Islet of Langerhans (tissue), 1 donor: ENCODE measurements at regions not wholly inside any gene's neighbourhood (a gene's known extent, or its start where the extent isn't known, plus 50 kb on each side); places are given as distances from the start of the nearest gene placed in this dataset.

Source experiments
- FAIRE-seq: peaks from one replicate; lab custom pipeline; 2011; peaks lifted over from hg19 to GRCh38; lab: Jason Lieb, UNC

DNA sequence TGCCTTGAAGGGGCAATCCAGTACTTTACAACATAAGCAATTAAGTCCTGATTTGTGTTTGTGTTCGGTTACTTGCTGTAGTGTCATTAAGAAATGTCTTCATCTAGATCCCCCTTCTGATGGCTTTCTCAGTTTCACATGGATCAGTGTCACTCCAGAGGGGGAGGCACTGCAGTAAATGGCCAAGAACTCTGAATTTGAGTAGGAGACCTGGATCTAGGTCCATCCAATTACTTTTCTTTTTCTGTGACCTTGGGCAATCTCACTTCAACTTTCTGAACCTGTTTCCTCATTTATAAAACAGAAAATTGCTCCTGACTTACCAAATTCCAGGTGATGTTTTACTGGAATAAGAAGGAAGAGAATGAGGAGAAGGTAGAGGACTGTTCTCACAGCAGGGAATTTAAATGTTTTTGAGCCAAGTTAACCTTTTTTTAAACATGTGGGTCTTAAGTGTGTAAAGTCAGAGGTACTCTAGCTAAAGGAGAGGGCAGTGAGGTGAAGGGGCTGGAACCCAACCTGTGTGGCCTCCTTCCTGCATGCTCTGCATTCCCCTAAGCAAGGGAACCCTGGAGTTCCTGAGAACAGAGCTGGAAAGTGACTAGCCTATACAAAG lies 285.5 kb downstream of the HACE1 start:
- FAIRE-seq = no peak

DNA sequence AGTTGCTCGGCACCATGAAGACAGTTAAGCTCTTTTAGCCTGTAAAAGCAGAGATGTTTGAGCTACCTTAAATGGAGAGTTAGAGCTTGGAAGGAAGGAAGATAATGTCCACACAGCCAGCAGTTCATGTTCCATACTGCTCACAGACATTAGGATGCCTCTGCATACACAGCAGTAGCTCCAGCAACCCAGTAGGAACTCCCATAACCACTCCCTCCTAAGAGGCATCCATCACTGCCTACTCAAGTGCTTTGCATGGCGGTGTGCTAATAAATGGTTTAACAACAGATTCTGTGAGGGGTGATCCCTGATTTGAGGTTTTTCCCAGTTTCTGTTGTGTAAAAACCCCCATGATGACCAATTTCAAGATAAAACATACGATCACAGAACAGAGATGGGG lies 286.4 kb downstream of the HACE1 start:
- no peak for FAIRE-seq

DNA sequence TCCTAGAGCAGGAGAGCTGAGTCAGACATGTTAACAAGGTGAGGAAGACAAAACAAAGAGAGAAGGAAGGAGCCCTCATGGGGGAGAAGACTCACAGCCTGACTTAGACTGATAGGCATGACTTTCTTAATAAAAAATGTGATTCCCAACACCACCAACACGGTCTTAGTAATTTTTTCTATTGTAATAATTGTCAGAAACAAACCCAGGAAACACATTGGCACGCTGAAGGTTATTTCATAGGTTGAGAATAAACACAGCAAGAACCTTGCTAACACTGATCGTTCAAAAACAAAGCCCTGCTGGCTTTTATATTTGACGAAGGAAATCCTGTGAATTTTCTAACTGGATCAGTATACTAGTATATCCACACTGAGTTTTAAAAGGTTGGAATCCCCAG lies 286.8 kb downstream of the HACE1 start:
- FAIRE-seq = no peak

DNA sequence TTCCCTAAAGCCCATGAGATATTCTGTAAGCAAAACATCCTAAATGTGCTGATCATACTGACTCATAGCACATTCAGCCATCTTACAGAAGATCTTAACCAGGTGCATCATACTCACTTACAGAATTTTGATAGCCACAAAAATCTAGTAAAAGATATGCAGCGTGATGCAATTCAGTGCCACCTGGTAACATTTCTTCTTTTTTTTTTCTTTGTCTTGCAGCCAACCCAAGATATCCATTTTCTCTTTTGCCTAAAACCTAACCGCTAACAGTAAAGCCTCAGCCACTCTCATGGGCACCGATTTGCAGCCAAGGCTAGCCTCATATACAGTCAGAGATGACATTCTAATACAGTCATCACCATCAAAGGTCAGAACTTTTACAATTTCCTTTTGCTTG lies 293.3 kb downstream of the HACE1 start:
- FAIRE-seq = no peak

DNA sequence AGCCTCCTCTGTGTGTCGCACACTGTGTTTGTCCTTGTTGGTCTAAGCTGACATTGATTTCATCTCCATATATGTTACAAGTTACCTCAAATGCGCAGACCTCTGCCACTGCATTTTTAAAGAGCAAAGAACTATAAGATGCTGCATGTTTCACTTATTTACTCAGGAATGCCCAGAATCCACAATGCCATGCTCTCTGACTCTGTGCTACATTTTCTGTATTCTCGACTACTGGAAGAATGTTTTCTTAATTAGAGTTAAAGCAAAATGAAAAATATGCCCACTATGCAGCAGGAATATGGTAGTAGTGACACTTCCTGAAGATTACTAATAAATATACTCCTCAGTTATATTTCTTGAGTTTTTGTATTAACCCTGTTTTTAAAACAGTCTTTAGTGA lies 296.4 kb downstream of the HACE1 start:
- no peak for FAIRE-seq

DNA sequence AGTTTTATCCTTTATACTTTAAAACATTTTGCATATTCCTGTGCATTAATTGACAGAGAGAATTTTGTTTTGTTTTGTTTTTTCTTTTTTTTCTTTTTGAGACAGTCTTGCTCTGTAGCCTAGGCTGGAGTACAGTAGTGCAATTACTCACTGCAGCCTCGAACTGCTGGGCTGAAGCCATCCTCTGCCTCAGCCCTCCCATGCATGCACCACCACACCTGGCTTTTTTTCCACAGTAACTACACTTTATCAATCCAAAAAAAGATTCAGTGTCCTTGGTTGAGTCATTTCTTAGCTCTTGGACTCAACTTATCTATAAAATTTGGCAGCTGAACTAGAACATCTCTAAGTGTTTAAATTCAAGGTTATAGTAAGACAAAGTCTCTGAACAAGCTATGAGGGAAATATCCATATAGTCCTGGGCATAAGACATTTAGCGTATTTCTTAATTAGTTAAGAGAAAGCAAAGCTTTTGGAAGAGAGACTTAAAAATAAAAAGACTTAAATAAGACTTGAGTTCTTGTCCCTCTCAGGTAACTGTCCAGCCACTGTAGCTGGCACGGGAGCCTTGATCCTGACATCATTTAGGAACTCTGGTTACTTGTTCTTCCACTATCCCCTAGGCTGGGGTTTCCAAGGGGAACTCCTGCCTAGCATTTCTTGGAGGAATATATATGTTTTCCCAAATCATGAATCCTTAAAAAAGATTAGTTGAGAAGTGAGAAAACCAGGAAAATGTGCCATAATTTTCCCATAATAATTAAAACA lies 300.1 kb downstream of the HACE1 start:
- no peak for FAIRE-seq

DNA sequence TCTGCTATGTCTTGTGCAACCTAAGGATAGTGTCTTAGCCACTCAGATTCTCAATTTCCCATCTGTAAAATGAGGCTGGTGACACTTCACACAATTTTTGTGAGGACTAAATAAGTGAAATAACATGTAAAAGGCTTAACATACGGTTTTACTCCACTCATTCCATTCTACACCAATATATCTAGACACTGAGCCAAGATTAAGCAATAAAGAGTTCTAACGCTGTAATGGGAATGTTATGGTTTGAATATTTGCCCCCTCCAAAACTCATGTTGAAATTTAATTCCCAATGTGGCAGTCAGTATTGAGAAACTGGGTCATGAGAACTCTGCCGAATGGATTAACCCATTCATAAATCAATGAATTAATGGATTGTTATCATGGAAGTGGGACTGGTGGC lies 301.0 kb downstream of the HACE1 start:
- no peak for FAIRE-seq

DNA sequence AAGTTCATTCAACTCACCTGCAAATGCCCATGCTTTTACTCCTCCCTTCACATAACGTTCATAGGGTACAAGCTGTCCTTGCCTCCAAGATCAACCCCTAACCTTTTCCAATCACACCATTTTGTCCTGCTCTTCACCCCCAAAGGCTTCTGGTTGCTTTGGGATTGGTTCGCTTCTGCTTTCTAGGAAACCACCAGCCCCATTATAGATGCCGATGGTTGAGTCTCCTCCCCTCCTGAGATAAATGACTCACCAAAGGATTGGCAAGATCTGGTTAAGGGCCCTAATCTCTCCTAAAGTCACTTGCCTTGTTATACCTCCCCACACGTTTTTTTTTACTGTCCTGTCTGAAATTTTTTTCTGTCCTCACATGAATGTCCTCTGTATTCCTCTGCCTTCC lies 311.4 kb downstream of the HACE1 start:
- FAIRE-seq = no peak

DNA sequence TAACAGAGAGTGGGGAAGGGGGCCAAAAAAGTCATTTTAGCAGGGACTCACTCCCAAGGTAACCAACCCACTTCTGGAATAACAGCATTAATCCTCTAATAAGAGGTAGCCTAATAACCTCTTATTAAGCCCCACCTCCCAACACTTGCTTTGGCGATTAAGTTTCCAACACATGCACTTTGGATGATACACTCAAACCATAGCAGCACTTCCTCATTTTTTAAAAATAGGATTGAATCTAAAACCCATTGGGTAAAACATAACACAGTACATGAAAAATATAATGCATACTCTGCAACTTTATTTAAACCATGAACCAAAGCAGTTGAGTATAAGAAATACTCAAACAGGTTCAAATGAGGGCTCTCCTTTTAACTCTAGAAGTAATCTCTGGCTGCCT lies 318.3 kb downstream of the HACE1 start:
- no peak for FAIRE-seq

DNA sequence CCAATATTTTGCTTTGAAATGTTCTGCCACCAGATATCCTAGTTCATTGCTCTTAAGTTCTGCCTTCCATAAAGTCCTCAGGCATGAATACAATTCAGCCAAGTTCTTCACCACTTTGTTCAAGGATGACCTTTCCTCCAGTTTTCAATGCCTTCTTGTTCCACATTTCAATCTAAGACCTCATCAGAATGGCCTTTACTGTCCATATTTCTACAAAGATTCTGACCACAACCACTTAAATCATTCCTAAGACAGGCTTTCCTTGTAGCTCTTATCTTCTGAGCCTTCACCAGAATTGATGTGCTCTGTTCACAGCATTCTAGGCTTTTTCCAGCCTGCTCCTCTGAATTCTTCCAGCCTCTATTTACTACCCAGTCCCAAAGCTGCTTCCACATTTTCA lies 319.0 kb downstream of the HACE1 start:
- no peak for FAIRE-seq

DNA sequence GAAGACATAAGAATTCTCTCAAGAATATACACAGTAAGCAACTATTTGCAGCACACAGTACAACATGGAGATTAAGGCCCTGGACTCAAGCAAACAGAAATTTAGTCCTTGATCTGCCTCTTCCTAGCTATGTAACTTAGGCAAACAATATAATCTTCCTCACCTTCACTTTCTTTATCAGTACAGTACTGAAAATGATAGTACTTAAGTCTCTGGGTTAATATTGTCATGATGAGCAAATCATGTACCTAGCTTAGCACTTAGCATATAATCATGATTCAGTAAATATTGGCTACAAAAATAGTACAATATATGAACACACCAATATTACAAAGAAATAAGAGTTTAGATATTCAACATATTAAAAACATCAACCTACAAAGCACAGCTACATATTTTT lies 320.5 kb downstream of the HACE1 start:
- FAIRE-seq = no peak

DNA sequence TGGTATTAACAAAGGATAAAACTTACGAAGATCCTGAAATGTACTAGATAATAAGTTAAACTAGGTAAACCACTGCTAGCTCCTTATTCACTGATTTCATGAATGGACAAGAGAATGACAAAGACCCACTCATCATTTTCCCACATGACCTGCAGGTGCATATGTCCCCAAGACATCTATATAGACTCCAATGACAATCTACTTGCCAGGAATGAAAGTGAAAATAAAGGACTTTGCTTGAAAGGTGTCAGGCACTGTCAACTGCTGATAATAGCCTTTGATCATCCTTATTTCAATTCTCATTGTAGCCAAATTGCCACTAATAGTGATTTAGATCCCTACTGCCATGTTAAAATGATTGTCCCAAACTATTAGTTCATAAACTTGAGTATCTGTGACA lies 321.8 kb downstream of the HACE1 start:
- FAIRE-seq = no peak

DNA sequence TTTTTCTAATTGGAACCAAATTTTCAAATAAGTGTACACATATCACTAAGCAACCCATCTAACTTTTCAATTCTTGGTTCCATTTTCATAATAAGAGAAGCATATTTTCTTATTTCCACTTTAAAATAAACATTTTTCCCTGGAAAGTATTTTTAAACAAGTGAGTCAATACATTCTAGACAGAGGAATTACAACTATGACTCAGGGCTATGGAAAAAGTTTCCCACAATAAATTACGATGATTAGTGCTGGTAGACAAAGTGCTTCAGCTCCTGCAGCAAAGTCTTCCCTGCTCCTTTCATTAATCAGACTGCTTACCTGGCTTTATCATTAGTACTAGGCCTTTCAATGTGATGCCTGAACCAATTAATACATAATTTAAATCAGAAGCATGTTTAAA lies 322.5 kb downstream of the HACE1 start:
- peak; percentile 53 for FAIRE-seq

DNA sequence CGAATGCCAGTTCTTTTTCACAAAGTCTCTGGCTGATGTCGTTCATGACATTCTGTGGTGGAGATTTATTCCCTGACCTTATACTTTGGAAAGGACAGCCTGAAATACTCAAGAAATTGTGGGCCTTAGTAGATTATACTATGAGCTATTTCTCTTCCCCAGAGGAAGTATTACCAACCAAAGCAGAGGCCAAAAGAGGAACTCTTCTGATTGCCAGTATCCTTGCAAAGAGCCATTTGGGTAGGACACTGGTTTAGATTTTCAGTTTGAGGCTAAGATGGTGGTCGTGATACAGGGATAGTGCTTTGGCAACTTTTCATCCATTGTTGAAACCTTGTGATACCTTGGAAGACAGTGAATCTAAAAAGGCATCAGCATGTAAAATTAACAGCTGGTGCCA lies 327.3 kb downstream of the HACE1 start:
- FAIRE-seq = no peak

DNA sequence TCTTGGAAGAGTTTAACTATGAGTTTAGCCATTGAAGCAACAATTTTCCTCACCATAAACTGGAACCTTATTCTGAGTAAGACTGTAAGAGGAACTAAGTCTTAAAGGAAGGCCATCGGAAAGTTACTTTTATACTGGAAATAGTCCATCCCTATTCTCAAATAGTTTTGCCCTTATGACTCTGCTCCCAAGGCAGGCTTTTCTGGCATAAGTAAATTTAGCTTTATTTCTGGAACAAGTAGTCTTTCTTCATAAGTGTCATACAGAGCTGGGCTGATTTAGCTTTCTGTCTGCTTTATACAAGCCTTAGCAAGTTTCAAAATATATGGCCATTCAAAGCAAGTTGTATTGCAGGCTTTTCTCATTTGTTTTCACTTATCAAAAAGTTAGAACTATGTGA lies 328.1 kb downstream of the HACE1 start:
- no peak for FAIRE-seq

DNA sequence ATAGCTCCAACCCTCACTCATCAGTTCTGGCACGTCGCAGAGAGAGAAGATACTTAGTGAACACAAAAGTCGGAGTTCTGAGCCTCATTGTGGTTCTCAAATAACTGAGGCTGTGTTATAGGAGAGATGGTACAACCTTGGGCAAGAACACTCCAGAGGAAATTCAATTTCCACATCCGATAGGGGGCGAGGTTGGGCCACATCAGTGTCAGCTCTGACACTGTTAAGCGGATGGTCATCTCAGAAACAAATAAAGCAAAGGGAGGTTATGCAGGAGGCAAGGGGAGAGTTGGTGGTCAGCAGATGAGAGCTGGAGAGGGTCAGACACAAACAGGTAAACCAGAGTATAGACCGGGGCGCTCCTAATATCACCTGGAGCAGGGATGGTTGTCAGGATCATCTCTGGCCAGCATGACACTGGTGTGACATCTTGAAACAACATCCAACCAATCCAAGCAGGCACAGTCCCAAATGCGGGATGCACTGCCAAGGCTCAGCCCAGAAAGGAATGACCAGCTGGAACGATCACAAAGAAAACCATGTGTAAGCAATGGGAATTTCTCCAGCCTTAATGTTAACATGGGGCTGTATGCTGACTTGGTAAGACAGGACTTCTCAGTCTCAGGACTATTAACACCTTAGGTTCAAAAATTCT lies 331.8 kb downstream of the HACE1 start:
- FAIRE-seq = no peak

DNA sequence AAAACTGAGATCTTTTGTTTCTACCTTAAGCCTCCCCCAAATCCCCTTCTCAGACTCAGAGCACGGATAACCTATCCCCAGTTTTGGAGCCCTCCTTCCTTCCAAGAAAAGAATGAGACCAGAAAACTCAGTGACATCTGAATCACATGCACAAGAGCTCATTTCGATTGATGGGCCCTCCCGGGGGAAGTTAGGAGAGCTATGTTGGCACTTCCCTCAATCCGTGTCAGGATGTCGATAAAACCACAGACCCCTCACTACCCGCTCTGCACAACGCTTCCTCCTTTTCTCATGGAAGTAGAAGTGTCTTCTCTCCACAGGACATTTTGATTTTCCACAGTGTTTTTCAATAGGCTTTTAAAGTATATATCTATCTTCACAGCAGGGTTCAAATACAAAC lies 332.4 kb downstream of the HACE1 start:
- no peak for FAIRE-seq

DNA sequence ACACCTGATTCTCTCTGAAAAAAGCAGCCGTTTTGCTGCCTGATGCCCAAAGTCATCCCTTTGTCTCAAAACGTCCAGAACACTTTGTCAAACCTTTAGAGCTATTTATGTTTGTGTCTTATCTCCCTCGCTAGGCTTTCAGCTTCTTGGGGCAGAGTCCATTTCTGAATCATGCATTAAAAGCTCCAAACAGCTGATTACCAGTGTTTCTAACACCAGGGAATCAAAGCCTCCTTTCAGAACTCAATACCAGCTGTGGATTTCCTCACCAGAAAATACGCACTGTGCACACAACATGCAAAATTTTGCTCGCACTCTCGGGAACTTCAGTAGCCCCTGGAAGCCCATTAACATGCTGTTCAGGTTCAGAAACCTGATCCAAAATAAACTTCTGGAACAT lies 333.3 kb downstream of the HACE1 start:
- FAIRE-seq = no peak

DNA sequence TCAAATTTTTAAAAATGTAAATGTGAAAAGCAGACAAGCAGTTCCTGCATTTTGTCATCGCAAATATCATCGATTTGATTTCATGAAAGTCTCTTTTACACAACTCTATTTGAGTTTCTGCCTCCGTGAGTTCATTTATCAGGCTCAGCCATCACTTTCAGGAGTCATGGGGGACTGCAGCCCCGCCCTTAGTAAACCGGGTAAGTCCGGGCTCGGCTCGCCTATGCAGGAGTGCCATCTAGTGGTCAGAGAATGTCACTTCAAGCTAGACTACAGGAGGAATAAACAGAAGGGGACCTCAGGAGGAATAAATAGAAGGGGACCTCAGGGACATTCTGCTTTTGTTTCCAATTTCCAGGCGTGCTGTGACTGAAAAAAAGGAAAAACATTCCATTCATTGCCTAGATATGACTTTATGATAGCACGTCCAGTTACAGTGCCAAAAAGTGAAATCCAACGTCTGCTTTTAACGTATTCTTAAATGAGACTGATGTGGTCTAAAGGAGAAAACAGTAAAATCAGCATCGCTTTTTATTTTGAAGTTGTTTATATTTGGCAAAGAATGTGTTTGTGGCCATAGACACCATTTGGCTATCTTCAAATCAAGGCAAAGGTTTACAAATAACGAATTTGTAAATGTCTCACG lies 333.9 kb downstream of the HACE1 start:
- FAIRE-seq = peak; percentile 81

DNA sequence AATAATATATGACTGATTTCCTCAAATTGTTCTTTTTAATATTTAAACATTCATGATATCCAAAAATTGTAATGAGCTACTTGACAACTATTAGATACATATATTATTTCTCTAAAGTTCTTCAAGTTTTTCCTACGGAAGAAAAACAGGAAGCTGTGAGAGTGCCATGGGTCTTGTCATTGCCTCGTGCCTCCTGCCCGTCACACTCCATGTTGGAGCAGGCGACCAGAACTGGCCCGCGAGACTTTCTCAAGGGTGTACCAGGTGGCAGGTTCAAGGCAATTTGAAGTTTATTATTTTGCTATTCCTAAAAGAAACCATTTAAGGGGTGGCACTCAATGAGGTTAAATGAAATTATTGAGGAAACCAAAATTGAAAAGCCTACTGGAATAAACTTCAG lies 337.2 kb downstream of the HACE1 start:
- no peak for FAIRE-seq

DNA sequence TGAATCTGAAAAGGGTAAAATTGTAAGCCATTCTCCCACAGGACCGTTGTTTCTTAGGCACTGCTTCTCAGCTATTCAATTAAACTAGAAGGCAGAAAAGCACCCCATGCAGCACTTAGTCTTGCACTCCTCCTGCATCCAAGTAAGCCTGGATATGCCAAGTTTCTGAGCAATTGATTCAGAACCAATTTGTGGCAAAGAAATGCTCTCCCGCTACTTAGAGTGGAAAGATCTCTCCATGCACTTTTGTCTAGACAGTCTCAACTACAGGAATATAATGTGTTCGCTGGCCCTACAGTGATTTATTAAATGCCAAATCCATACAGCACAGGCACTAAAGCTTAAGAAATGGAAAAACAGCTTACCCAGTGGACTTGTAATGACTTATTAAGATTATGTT lies 338.5 kb downstream of the HACE1 start:
- no peak for FAIRE-seq

DNA sequence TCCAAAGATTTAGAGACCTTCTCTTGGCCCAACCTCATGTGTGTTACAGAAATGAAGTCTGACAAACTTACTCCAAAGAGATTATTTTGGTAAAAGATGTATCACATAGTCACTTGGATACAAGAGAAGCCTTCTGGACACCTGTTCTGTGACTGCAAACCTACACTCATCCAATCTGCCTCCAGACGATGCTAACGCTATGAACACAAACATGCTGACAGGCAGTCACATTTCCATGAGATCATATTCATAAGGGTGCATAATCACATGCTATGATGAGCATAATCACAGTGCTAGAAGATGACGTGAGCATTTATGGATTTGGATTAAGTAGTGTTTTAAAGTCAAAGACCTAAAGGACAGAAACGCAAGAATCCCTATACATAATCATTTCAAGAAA lies 340.2 kb downstream of the HACE1 start:
- FAIRE-seq = no peak

DNA sequence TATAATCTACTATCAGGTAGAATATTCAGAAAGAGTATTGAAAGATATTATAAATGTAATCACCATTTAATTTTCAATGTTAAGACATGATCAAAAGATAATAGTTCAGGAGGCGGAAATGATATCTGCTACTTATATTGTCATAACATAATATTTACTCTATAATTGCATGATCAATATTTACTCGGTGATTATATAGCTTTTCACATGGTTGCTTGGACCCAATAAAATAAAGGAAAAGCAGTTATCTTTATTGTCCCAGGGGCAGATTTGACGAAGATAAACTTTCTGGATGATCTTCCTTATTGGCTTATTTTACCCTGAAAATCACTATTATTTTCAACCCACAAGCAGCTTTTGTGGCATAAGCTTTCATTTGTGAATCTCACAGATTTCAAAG lies 350.4 kb downstream of the HACE1 start:
- FAIRE-seq = no peak
